HCT116 (cell line): ENCODE measurements at regions not wholly inside any gene's neighbourhood (a gene's known extent, or its start where the extent isn't known, plus 50 kb on each side); places are given as distances from the start of the nearest gene placed in this dataset.
A peak's percentile ranks its signal among the peaks of the same experiment; 100 is the strongest.

Source experiments
- ATAC-seq: fragments of 200-7000 bp; cut with Tn5 transposase; 2 replicates; pipeline ENCODE4 v1.9.1; 2020; ENCODE audit warnings: mild to moderate bottlenecking, moderate library complexity
- BruUV-seq: library from RNA; stranded (reverse); fragments of 400-500 nt; replicated peaks from 2 replicates; lab custom pipeline; 2021; lab: Mats Ljungman, UMichigan
- CTCF ChIA-PET: fragments of 300-600 bp; sonication (Branson Sonifier 250); formaldehyde crosslinking; loops from one replicate; lab custom pipeline; 2021; ENCODE audit warnings: antibody characterized with exemption; lab: Charles Lee
- POLR2A ChIA-PET: fragments of 300-600, 350-600 bp; sonication (Branson Sonifier 250); formaldehyde crosslinking; loops from one replicate; lab custom pipeline; 2021; ENCODE audit warnings: antibody characterized with exemption; lab: Charles Lee
- RAD21 ChIA-PET, 2 experiments: fragments of 300-600 bp; sonication (Branson Sonifier 250); formaldehyde crosslinking; loops; one replicate each; lab custom pipeline; 2023; ENCODE audit warnings: low total read pairs in 2 of 2; ENCODE audit not compliant: uncharacterized antibody in 2 of 2, unreplicated experiment in 2 of 2, low non-redundant PET in 1 of 2; lab: Charles Lee
- DNase-seq: peaks from one replicate; pipeline ENCODE4 v3.0.0-alpha.2; 2010; ENCODE audit warnings: low read depth, low spot score
- H2AFZ ChIP-seq: fragments of 200-600 bp; shearing (Covaris generic), sonication (generic); 2 replicates; pipeline ENCODE4 v1.6.1; 2017; ENCODE audit warnings: low read depth, mixed run types, mixed read lengths, antibody characterized with exemption, low read length; ENCODE audit not compliant: poor library complexity, severe bottlenecking
- H3K27ac ChIP-seq: 2 replicates; pipeline ENCODE4 v1.5.1; 2012; ENCODE audit warnings: low read depth, low read length
- H3K27me3 ChIP-seq: fragments of 200-600 bp; sonication (generic); 2 replicates; pipeline ENCODE4 v1.6.1; 2016; ENCODE audit warnings: mixed run types, low read length, mixed read lengths; ENCODE audit not compliant: insufficient read depth
- H3K36me3 ChIP-seq, 2 experiments: fragments of 200-500 bp in 1 of 2; fragments of 200-600 bp in 1 of 2; sonication (Bioruptor generic) in 1 of 2; sonication (generic) in 1 of 2; 2 replicates each; pipeline versions ENCODE4 v1.5.1 to v1.6.1; 2014 to 2016; ENCODE audit warnings: low read length in 2 of 2, inconsistent platforms in 1 of 2, mixed read lengths in 1 of 2, mixed run types in 1 of 2; ENCODE audit not compliant: insufficient read depth in 2 of 2, control insufficient read depth in 1 of 2
- H3K4me1 ChIP-seq, 2 experiments: fragments of 200-600 bp in 1 of 2; sonication (generic) in 1 of 2; 2 replicates each; pipeline versions ENCODE4 v1.5.1 to v1.6.1; 2012 to 2017; ENCODE audit warnings: low read length in 2 of 2, inconsistent platforms in 1 of 2, mild to moderate bottlenecking in 1 of 2, mixed read lengths in 1 of 2, mixed run types in 1 of 2, moderate library complexity in 1 of 2; ENCODE audit not compliant: insufficient read depth in 2 of 2, control insufficient read depth in 1 of 2
- H3K4me2 ChIP-seq: fragments of 200-600 bp; sonication (generic); 2 replicates; pipeline ENCODE4 v1.6.1; 2017; ENCODE audit warnings: mixed run types, low read length, mixed read lengths
- H3K4me3 ChIP-seq, 2 experiments: fragments of 200-600 bp in 1 of 2; sonication (generic) in 1 of 2; replicated peaks in 1 of 2; 2 replicates each; pipeline ENCODE4 v1.5.1; 2011 to 2016; ENCODE audit warnings: low read length in 2 of 2, control low read depth in 1 of 2, low read depth in 1 of 2, mild to moderate bottlenecking in 1 of 2, mixed read lengths in 1 of 2, mixed run types in 1 of 2
- H3K79me2 ChIP-seq: fragments of 200-600 bp; sonication (generic); 2 replicates; pipeline ENCODE4 v1.6.1; 2017; ENCODE audit warnings: mild to moderate bottlenecking, mixed run types, low read length, moderate library complexity, mixed read lengths; ENCODE audit not compliant: insufficient read depth
- H3K9ac ChIP-seq: fragments of 200-600 bp; sonication (generic); 2 replicates; pipeline ENCODE4 v1.6.1; 2016; ENCODE audit warnings: low read length, mixed read lengths
- H3K9me2 ChIP-seq: fragments of 200-600 bp; sonication (generic), shearing (Covaris generic); 2 replicates; pipeline ENCODE4 v1.6.1; 2017; ENCODE audit warnings: mixed run types, mild to moderate bottlenecking, moderate library complexity; ENCODE audit not compliant: insufficient read depth
- H3K9me3 ChIP-seq, 2 experiments: fragments of 200-500 bp in 1 of 2; fragments of 200-600 bp in 1 of 2; sonication (Bioruptor generic) in 1 of 2; sonication (generic) in 1 of 2; 2 replicates each; pipeline ENCODE4 v1.6.1; 2014 to 2017; ENCODE audit warnings: low read length in 2 of 2, mixed read lengths in 2 of 2, inconsistent platforms in 1 of 2, low read depth in 1 of 2, mild to moderate bottlenecking in 1 of 2, mixed run types in 1 of 2, moderate library complexity in 1 of 2; ENCODE audit not compliant: control insufficient read depth in 1 of 2, insufficient read depth in 1 of 2
- H4K20me1 ChIP-seq: fragments of 200-600 bp; sonication (generic), shearing (Covaris generic); 2 replicates; pipeline ENCODE4 v1.6.1; 2017; ENCODE audit warnings: mixed run types, mild to moderate bottlenecking, moderate library complexity; ENCODE audit not compliant: insufficient read depth
- CBX3 ChIP-seq: IDR thresholded peaks from 2 replicates; pipeline ENCODE4 v1.6.1; 2012; ENCODE audit warnings: low read depth
- EGR1 ChIP-seq: IDR thresholded peaks from 2 replicates; pipeline ENCODE4 v1.6.1; 2012; ENCODE audit warnings: low read depth
- EZH2 ChIP-seq: fragments of 200-600 bp; sonication (generic); IDR thresholded peaks from 2 replicates; pipeline ENCODE4 v1.6.1; 2017; ENCODE audit warnings: antibody characterized with exemption, mixed run types
- EZH2phosphoT487 ChIP-seq: fragments of 200-600 bp; IDR thresholded peaks from 2 replicates; pipeline ENCODE4 v1.6.1; 2018; ENCODE audit warnings: antibody characterized with exemption, borderline replicate concordance
- FOSL1 ChIP-seq: IDR thresholded peaks from 2 replicates; pipeline ENCODE4 v1.6.1; 2012; ENCODE audit warnings: low read depth
- JUND ChIP-seq: IDR thresholded peaks from 2 replicates; pipeline ENCODE4 v1.6.1; 2012
- POLR2A ChIP-seq: IDR thresholded peaks from 2 replicates; pipeline ENCODE4 v1.7.0; 2011; ENCODE audit warnings: borderline replicate concordance; ENCODE audit not compliant: insufficient read depth, insufficient read length; ENCODE audit errors: extremely low read depth
- RAD21 ChIP-seq: IDR thresholded peaks from 2 replicates; pipeline ENCODE4 v1.6.1; 2012; ENCODE audit warnings: low read depth, mild to moderate bottlenecking
- SRF ChIP-seq: IDR thresholded peaks from 2 replicates; pipeline ENCODE4 v1.6.1; 2012; ENCODE audit warnings: low read depth
- intact Hi-C: fragments of 100-400 bp; cut with micrococcal nuclease; formaldehyde crosslinking; loops from 2 replicates; pipeline ENCODE4 v1.10.0; 2022
- TF ChIP-seq, protein P1 (sequence below): IDR thresholded peaks from 2 replicates; pipeline ENCODE4 v1.6.1; 2012
- TF ChIP-seq, protein P2 (sequence below): IDR thresholded peaks from 2 replicates; pipeline ENCODE4 v1.6.1; 2012
- TF ChIP-seq, protein P3 (sequence below), 3 experiments: fragments of 200-600 bp in 1 of 3; sonication (generic) in 1 of 3; IDR thresholded peaks in 2 of 3; conservative IDR thresholded peaks in 1 of 3; 2 replicates each; pipeline ENCODE4 v1.5.1; 2012 to 2017; ENCODE audit warnings: low read depth in 2 of 3, low read length in 2 of 3, antibody characterized with exemption in 1 of 3, borderline replicate concordance in 1 of 3, control low read depth in 1 of 3, mild to moderate bottlenecking in 1 of 3, mixed read lengths in 1 of 3, mixed run types in 1 of 3, moderate library complexity in 1 of 3; ENCODE audit not compliant: insufficient read depth in 1 of 3

- no peaks in the 10 kb centered on the region for H3K9me3 ChIP-seq
- no peaks in the 10 kb centered on the region for H3K4me1 ChIP-seq
- no peak overlapping the region for H3K4me3 ChIP-seq
- ChIA-PET POLR2A (no interaction called here), CTCF (no interaction called here), RAD21 (no interaction called here)
- H4K20me1 ChIP-seq, result no peaks in the 10 kb centered on the region
- DNase-seq (no peak), ATAC-seq (no peak)
- no peaks in the 10 kb centered on the region for H3K36me3 ChIP-seq
- TF ChIP-seq POLR2A, result no peak
- no peak for TF ChIP-seq FOSL1
- no peaks in the 10 kb centered on the region for H3K27me3 ChIP-seq
- no TSS peak for BruUV-seq
- intact Hi-C loops, result no loop called here
- H2AFZ ChIP-seq, result no peak overlapping the region
- H3K27ac ChIP-seq, result no peak overlapping the region
- no peak overlapping the region for H3K9ac ChIP-seq
- H3K9me2 ChIP-seq, result no peaks in the 10 kb centered on the region
- no peaks in the 10 kb centered on the region for H3K79me2 ChIP-seq
- no peak overlapping the region for H3K4me2 ChIP-seq
These were observed 540.8 kb downstream of the PRELID2 start for GRCh38 chr5:145294331-145294730.

DNA sequence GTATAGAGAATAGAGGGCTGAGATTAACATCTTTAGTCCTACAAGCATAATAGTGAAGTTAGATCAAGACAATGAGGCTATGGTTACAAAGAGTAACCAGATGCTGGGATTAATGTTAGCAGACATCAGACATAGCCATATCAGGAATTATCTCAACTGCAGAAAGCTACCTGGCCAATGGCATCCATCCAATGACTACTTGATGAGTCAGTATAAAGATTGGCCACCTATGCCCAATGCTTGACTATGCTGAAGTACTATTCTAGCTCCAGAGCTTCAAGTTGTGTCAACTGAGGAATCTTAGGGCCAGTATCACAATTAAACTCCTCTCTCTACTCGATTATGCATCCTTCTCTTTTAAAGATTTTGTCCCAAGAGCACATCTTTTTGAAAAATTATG lies 541.4 kb downstream of the PRELID2 start:
- H3K4me1 ChIP-seq, result no peaks in the 10 kb centered on the region
- intact Hi-C loops, result no loop called here
- no peaks in the 10 kb centered on the region for H4K20me1 ChIP-seq
- ChIA-PET CTCF (interaction anchor here (1.1 kb wide), 1 partner anchor 747 kb away, joined by 3 read pairs; no protein-coding TSS in a partner anchor), RAD21 (no interaction called here), POLR2A (no interaction called here)
- no peak for TF ChIP-seq SRF
- TF ChIP-seq FOSL1, result peak; percentile 23; the same call in 1 of the 2 replicates
- ATAC-seq, result 0 out of 2 replicates have a peak, but pooled peaks have one; percentile 34
- no peaks in the 10 kb centered on the region for H3K27me3 ChIP-seq
- no peak overlapping the region for H3K4me3 ChIP-seq
- no peaks in the 10 kb centered on the region for H3K9me3 ChIP-seq
- H2AFZ ChIP-seq, result no peak overlapping the region
- no peak overlapping the region for H3K9ac ChIP-seq
- no TSS peak for BruUV-seq
- H3K4me2 ChIP-seq, result no peak overlapping the region
- no peaks in the 10 kb centered on the region for H3K36me3 ChIP-seq
- H3K9me2 ChIP-seq, result no peaks in the 10 kb centered on the region
- H3K79me2 ChIP-seq, result no peaks in the 10 kb centered on the region
- DNase-seq, result no peak
- no peak overlapping the region for H3K27ac ChIP-seq

GRCh38 chr5:145292278-145292677 lies 542.9 kb downstream of the PRELID2 start:
- H3K79me2 ChIP-seq, result no peaks in the 10 kb centered on the region
- CTCF ChIA-PET, result no interaction called here
- DNase-seq (no peak), ATAC-seq (no peak)
- no peak for TF ChIP-seq EGR1
- TF ChIP-seq JUND, result no peak
- no peak for TF ChIP-seq POLR2A
- TF ChIP-seq SRF, result no peak
- TF ChIP-seq, protein P1, sequence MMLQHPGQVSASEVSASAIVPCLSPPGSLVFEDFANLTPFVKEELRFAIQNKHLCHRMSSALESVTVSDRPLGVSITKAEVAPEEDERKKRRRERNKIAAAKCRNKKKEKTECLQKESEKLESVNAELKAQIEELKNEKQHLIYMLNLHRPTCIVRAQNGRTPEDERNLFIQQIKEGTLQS, result no peak
- TF ChIP-seq, protein P2, sequence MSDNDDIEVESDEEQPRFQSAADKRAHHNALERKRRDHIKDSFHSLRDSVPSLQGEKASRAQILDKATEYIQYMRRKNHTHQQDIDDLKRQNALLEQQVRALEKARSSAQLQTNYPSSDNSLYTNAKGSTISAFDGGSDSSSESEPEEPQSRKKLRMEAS, result no peak
- TF ChIP-seq EZH2, result no peak
- TF ChIP-seq, protein P3, sequence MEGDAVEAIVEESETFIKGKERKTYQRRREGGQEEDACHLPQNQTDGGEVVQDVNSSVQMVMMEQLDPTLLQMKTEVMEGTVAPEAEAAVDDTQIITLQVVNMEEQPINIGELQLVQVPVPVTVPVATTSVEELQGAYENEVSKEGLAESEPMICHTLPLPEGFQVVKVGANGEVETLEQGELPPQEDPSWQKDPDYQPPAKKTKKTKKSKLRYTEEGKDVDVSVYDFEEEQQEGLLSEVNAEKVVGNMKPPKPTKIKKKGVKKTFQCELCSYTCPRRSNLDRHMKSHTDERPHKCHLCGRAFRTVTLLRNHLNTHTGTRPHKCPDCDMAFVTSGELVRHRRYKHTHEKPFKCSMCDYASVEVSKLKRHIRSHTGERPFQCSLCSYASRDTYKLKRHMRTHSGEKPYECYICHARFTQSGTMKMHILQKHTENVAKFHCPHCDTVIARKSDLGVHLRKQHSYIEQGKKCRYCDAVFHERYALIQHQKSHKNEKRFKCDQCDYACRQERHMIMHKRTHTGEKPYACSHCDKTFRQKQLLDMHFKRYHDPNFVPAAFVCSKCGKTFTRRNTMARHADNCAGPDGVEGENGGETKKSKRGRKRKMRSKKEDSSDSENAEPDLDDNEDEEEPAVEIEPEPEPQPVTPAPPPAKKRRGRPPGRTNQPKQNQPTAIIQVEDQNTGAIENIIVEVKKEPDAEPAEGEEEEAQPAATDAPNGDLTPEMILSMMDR (IDR thresholded peaks at IDR 0.05 in 2 of 3, conservative IDR thresholded peaks at IDR 0.05 in 1 of 3; ENCODE audit: borderline replicate concordance in 1 of 3, insufficient read depth in 1 of 3, low read depth in 2 of 3, low read length in 2 of 3), result no peak
- TF ChIP-seq RAD21, result no peak
- TF ChIP-seq EZH2phosphoT487, result no peak
- no peak for TF ChIP-seq CBX3
- no peak overlapping the region for H3K9ac ChIP-seq
- H3K27me3 ChIP-seq, result no peaks in the 10 kb centered on the region
- no peaks in the 10 kb centered on the region for H3K9me3 ChIP-seq
- H3K4me2 ChIP-seq, result no peak overlapping the region
- no TSS peak for BruUV-seq
- no peaks in the 10 kb centered on the region for H3K4me1 ChIP-seq
- H3K36me3 ChIP-seq, result no peaks in the 10 kb centered on the region
- no peak overlapping the region for H3K4me3 ChIP-seq
- H3K27ac ChIP-seq, result no peak overlapping the region
- H3K9me2 ChIP-seq, result no peaks in the 10 kb centered on the region
- POLR2A ChIA-PET, result no interaction called here
- intact Hi-C loops, result no loop called here
- RAD21 ChIA-PET, result no interaction called here
- H2AFZ ChIP-seq, result no peak overlapping the region
- no peaks in the 10 kb centered on the region for H4K20me1 ChIP-seq
